Omental fat pad (tissue), 3 donors: ENCODE measurements at regions not wholly inside any gene's neighbourhood (a gene's known extent, or its start where the extent isn't known, plus 50 kb on each side); places are given as distances from the start of the nearest gene placed in this dataset.
"Not testable (repeated sequence)": the region's sequence is repeated elsewhere in the genome, so short reads cannot be mapped to it uniquely, and the experiment has no call there.

Source experiments
- ATAC-seq: fragments of 150-250 bp; one replicate; pipeline ENCODE4 v1.9.1; 2016; ENCODE audit warnings: mild to moderate bottlenecking, moderate library complexity; ENCODE audit not compliant: low FRiP score
- DNase-seq: peaks from one replicate; pipeline ENCODE4 v3.0.0-alpha.2; 2019; ENCODE audit warnings: low spot score
- CTCF ChIP-seq, 3 donors: fragments of 450-650 bp; IDR thresholded peaks; one replicate each; pipeline ENCODE4 v1.5.1; 2016 to 2017; ENCODE audit warnings: antibody characterized with exemption in 3 of 3, mild to moderate bottlenecking in 3 of 3, moderate library complexity in 2 of 3

GRCh38 chr14:105890474-105891220 lies 364.3 kb downstream of the TMEM121 start:
- ATAC-seq, result no peak
- no peak for DNase-seq
- no peak for TF ChIP-seq CTCF (IDR thresholded peaks at IDR 0.05)

GRCh38 chr14:105891221-105891602 lies 364.8 kb downstream of the TMEM121 start:
- DNase-seq (no peak), ATAC-seq (no peak)
- TF ChIP-seq CTCF (IDR thresholded peaks at IDR 0.05), result no peak

- no peak for TF ChIP-seq CTCF (IDR thresholded peaks at IDR 0.05)
- ATAC-seq, result no peak
- no peak for DNase-seq
Observed at GRCh38 chr14:105891631-105892452, 365.5 kb downstream of the TMEM121 start.

GRCh38 chr14:105892453-105893441 lies 366.4 kb downstream of the TMEM121 start:
- DNase-seq, ATAC-seq: not testable (repeated sequence)

GRCh38 chr14:105893686-105894085 lies 367.3 kb downstream of the TMEM121 start:
- not testable (repeated sequence) for DNase-seq, ATAC-seq

GRCh38 chr14:105894125-105894977 lies 368.0 kb downstream of the TMEM121 start:
- DNase-seq (no peak), ATAC-seq (no peak)
- no peak for TF ChIP-seq CTCF (IDR thresholded peaks at IDR 0.05)
